IMR-90 (cell line): ENCODE measurements at regions not wholly inside any gene's neighbourhood (a gene's known extent, or its start where the extent isn't known, plus 50 kb on each side); places are given as distances from the start of the nearest gene placed in this dataset.

ENCODE experiments used
- ATAC-seq: fragments of 200-7000 bp; cut with Tn5 transposase; 2 replicates; pipeline ENCODE4 v1.9.1; 2020; ENCODE audit warnings: low read depth, mild to moderate bottlenecking, moderate library complexity
- BruUV-seq: library from RNA; stranded (reverse); fragments of 400-500 nt; replicated peaks from 2 replicates; lab custom pipeline; 2021; lab: Mats Ljungman, UMichigan
- CTCF ChIA-PET: fragments of 300-600 bp; formaldehyde crosslinking; extraction: SDS; loops from one replicate; lab custom pipeline; 2021; ENCODE audit warnings: antibody characterized with exemption; lab: Yijun Ruan, JAX
- POLR2A ChIA-PET: fragments of 300-600 bp; sonication (Branson Sonifier 250); formaldehyde crosslinking; loops from one replicate; lab custom pipeline; 2022; ENCODE audit warnings: antibody characterized with exemption; ENCODE audit not compliant: unreplicated experiment; lab: Charles Lee
- DNase-seq: peaks from one replicate; pipeline ENCODE4 v3.0.0; 2013
- H2AFZ ChIP-seq: replicated peaks from 2 replicates; pipeline ENCODE3; 2013; ENCODE audit warnings: low read length, mild to moderate bottlenecking; ENCODE audit not compliant: poor library complexity
- H2AK5ac ChIP-seq: 2 replicates; pipeline ENCODE4 v1.6.1; 2013; ENCODE audit warnings: low read depth, low read length, inconsistent platforms
- H2AK9ac ChIP-seq: replicated peaks from 2 replicates; pipeline ENCODE3; 2013; ENCODE audit warnings: mild to moderate bottlenecking, low read depth, low read length, moderate library complexity; ENCODE audit not compliant: poor library complexity
- H2BK120ac ChIP-seq: 2 replicates; pipeline ENCODE4 v1.6.1; 2013; ENCODE audit warnings: low read depth, low read length, inconsistent platforms
- H2BK15ac ChIP-seq: 3 replicates; pipeline ENCODE4 v1.6.1; 2013; ENCODE audit warnings: low read depth, low read length, inconsistent platforms
- H2BK20ac ChIP-seq: 2 replicates; pipeline ENCODE4 v1.6.1; 2013; ENCODE audit warnings: low read depth, mild to moderate bottlenecking, inconsistent platforms, low read length, moderate library complexity
- H2BK5ac ChIP-seq: 2 replicates; pipeline ENCODE4 v1.6.1; 2013; ENCODE audit warnings: mild to moderate bottlenecking, low read depth, low read length, inconsistent platforms; ENCODE audit not compliant: poor library complexity, severe bottlenecking
- H3K14ac ChIP-seq: replicated peaks from 2 replicates; pipeline ENCODE4 v1.6.1; 2013; ENCODE audit warnings: low read depth, low read length, inconsistent platforms
- H3K18ac ChIP-seq: 2 replicates; pipeline ENCODE4 v1.6.1; 2013; ENCODE audit warnings: low read depth, low read length, control low read depth
- H3K23ac ChIP-seq: 2 replicates; pipeline ENCODE4 v1.6.1; 2013; ENCODE audit warnings: low read depth, low read length, inconsistent platforms
- H3K27ac ChIP-seq: 2 replicates; pipeline ENCODE4 v1.5.1; 2013; ENCODE audit warnings: mild to moderate bottlenecking, control low read depth, low read length; ENCODE audit not compliant: insufficient read depth
- H3K27me3 ChIP-seq: 2 replicates; pipeline ENCODE4 v1.6.1; 2013; ENCODE audit warnings: low read length; ENCODE audit not compliant: control insufficient read depth, insufficient read depth
- H3K36me3 ChIP-seq: 2 replicates; pipeline ENCODE4 v1.6.1; 2013; ENCODE audit warnings: low read length, mixed read lengths; ENCODE audit not compliant: control insufficient read depth, insufficient read depth
- H3K4ac ChIP-seq: 2 replicates; pipeline ENCODE4 v1.6.1; 2013; ENCODE audit warnings: low read depth, low read length, inconsistent platforms
- H3K4me1 ChIP-seq: 2 replicates; pipeline ENCODE4 v1.6.1; 2013; ENCODE audit warnings: low read length, mixed read lengths; ENCODE audit not compliant: control insufficient read depth, insufficient read depth
- H3K4me2 ChIP-seq: 2 replicates; pipeline ENCODE4 v1.6.1; 2013; ENCODE audit warnings: low read depth, mild to moderate bottlenecking, control low read depth, low read length, moderate library complexity
- H3K4me3 ChIP-seq: 2 replicates; pipeline ENCODE4 v1.5.1; 2013; ENCODE audit warnings: low read depth, mild to moderate bottlenecking, control low read depth, low read length, moderate library complexity; ENCODE audit not compliant: insufficient read depth
- H3K56ac ChIP-seq: 2 replicates; pipeline ENCODE4 v1.6.1; 2013; ENCODE audit warnings: low read length, inconsistent platforms; ENCODE audit not compliant: insufficient read depth; ENCODE audit errors: extremely low read depth
- H3K79me1 ChIP-seq, 2 experiments: 2 replicates each; pipeline ENCODE4 v1.6.1; 2013; ENCODE audit warnings: low read length in 2 of 2, inconsistent platforms in 1 of 2, low read depth in 1 of 2
- H3K9ac ChIP-seq: 2 replicates; pipeline ENCODE4 v1.6.1; 2013; ENCODE audit warnings: low read depth, low read length, control low read depth
- H3K9me1 ChIP-seq: 2 replicates; pipeline ENCODE4 v1.6.1; 2013; ENCODE audit warnings: low read length, inconsistent platforms; ENCODE audit not compliant: insufficient read depth
- H3K9me3 ChIP-seq: 2 replicates; pipeline ENCODE4 v1.6.1; 2013; ENCODE audit warnings: low read length; ENCODE audit not compliant: control insufficient read depth, insufficient read depth
- H4K20me1 ChIP-seq: 2 replicates; pipeline ENCODE4 v1.6.1; 2013; ENCODE audit warnings: low read length, inconsistent platforms; ENCODE audit not compliant: insufficient read depth
- H4K5ac ChIP-seq: 2 replicates; pipeline ENCODE4 v1.6.1; 2013; ENCODE audit warnings: mild to moderate bottlenecking, low read depth, low read length, control low read depth
- H4K8ac ChIP-seq, 2 experiments: 2 replicates each; pipeline ENCODE4 v1.6.1; 2013; ENCODE audit warnings: low read depth in 2 of 2, low read length in 2 of 2, control low read depth in 1 of 2, inconsistent platforms in 1 of 2
- H4K91ac ChIP-seq: 2 replicates; pipeline ENCODE4 v1.6.1; 2013; ENCODE audit warnings: low read depth, low read length, inconsistent platforms; ENCODE audit not compliant: insufficient read depth
- CEBPB ChIP-seq: IDR thresholded peaks from 2 replicates; pipeline ENCODE4 v1.6.1; 2012; ENCODE audit warnings: low read depth, low read length, improper control_type of control experiment
- CHD1 ChIP-seq: IDR thresholded peaks from 2 replicates; pipeline ENCODE4 v1.6.1; 2012; ENCODE audit warnings: low read depth, low read length, improper control_type of control experiment
- FOS ChIP-seq: fragments of 150-350 bp; IDR thresholded peaks from 2 replicates; pipeline ENCODE4 v1.6.1; 2016; ENCODE audit warnings: low read depth, low read length
- MAFK ChIP-seq: IDR thresholded peaks from 2 replicates; pipeline ENCODE4 v1.6.1; 2012; ENCODE audit warnings: low read depth, low read length, improper control_type of control experiment
- MAZ ChIP-seq: IDR thresholded peaks from 2 replicates; pipeline ENCODE4 v1.6.1; 2012; ENCODE audit warnings: low read depth, mild to moderate bottlenecking, low read length, improper control_type of control experiment, moderate library complexity, borderline replicate concordance
- NFE2L2 ChIP-seq: fragments of 150-350 bp; IDR thresholded peaks from 2 replicates; pipeline ENCODE4 v1.6.1; 2016; ENCODE audit warnings: low read depth, mild to moderate bottlenecking, low read length
- POLR2A ChIP-seq: IDR thresholded peaks from 2 replicates; pipeline ENCODE4 v1.6.1; 2012; ENCODE audit warnings: mild to moderate bottlenecking, low read depth, low read length
- RAD21 ChIP-seq: IDR thresholded peaks from 2 replicates; pipeline ENCODE4 v1.6.1; 2012; ENCODE audit warnings: low read length, improper control_type of control experiment
- RFX5 ChIP-seq: IDR thresholded peaks from 2 replicates; pipeline ENCODE4 v1.8.0; 2012; ENCODE audit warnings: low read depth, mild to moderate bottlenecking, low read length, moderate library complexity
- SMC3 ChIP-seq: fragments of 150-350 bp; IDR thresholded peaks from 2 replicates; pipeline ENCODE4 v1.6.1; 2016; ENCODE audit warnings: low read depth, mild to moderate bottlenecking, antibody characterized with exemption, low read length, moderate library complexity
- WGBS, 2 experiments: methylation state at CpG; one replicate each; pipeline versions ENCODE4 v1.1.5 to v1.1.7; 2013; ENCODE audit warnings: missing lambda C conversion rate in 2 of 2; ENCODE audit not compliant: insufficient read length in 1 of 2; ENCODE audit errors: extremely low coverage in 2 of 2; 5-methylcytosine and 5-hydroxymethylcytosine counted together
- dilution Hi-C: fragments of 300-500 bp; cut with HindIII; formaldehyde crosslinking; loops from one replicate; pipeline ENCODE4 v1.14.3; 2018; ENCODE audit warnings: low sequenced_read_pairs; ENCODE audit not compliant: unreplicated experiment
- in situ Hi-C: fragments of 300-500 bp; cut with MboI; formaldehyde crosslinking; loops from 3 replicates; pipeline ENCODE4 v1.14.3; 2019; ENCODE audit warnings: low sequenced_read_pairs, inconsistent platforms, mixed read lengths
- intact Hi-C: fragments of 100-400 bp; cut with micrococcal nuclease; formaldehyde crosslinking; loops from 2 replicates; pipeline ENCODE4 v1.10.0; 2022
- TF ChIP-seq, protein P1 (sequence below): fragments of 150-350 bp; IDR thresholded peaks from 2 replicates; pipeline ENCODE4 v1.6.1; 2017; ENCODE audit warnings: mild to moderate bottlenecking, antibody characterized with exemption, low read length, low read depth

DNA sequence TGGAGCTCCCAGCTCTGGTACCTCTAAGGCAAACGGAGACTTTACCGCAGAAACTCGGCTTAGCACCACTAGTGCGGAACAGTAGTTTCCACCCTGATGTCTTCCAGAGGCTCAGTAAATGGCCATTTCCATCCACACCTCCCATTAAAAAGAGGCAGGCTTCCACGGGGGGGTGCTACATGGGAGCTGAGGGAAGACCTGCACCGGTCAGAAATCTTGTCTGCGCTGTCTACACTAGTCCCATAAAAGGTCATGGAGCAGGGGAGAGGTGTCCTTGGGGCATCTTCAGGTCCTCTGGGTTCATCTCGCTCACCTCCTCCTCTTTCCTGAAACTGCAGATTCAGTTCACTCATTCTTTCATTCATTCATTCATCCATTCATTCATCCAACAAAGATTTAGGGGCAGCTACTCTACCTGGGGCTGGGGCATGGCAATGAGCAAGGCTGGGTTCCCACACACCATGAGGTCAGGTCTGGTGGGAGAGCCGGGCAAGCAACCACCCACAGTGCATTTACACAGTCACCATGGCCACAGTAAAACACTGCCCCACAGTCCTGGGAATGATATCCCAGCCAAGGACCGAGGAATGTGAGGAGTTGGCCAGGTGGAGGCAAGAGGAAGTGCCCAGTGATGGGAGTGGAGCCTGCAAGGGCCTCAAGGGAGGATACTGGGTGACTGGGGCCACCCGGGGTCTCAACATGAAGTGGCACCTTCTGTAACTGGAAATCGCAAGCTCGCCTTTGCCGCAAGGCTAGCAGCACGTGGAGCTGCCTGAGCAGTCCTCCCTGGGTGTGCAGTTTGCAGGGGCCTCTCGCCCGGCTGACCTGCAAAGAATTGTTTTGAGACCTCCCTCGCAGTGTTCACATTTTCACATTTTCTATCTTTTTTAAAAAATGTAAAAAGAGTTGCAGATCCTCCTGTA, 180.2 kb upstream of the RAB6C start:
- Histone ChIP-seq H3K9me1 (no peaks in the 10 kb centered on the region), H2BK15ac (no peak overlapping the region), H2BK120ac (no peak overlapping the region), H3K4me3 (no peak overlapping the region), H3K4me2 (no peak overlapping the region), H3K14ac (no peak overlapping the region), H3K18ac (no peak overlapping the region), H3K36me3 (no peaks in the 10 kb centered on the region), H4K8ac (no peak overlapping the region), H3K56ac (no peak overlapping the region), H2BK20ac (no peak overlapping the region), H4K91ac (no peak overlapping the region), H3K9me3 (peaks cover 5% of the 10 kb centered on the region; the same call in 1 of the 2 replicates), H2AK9ac (no peak overlapping the region), H3K4ac (no peak overlapping the region), H3K27ac (no peak overlapping the region), H2AFZ (no peak overlapping the region), H2BK5ac (no peak overlapping the region), H3K23ac (no peak overlapping the region), H3K27me3 (no peaks in the 10 kb centered on the region), H3K9ac (no peak overlapping the region), H3K79me1 (no peaks in the 10 kb centered on the region), H3K4me1 (no peaks in the 10 kb centered on the region), H4K5ac (no peak overlapping the region), H2AK5ac (no peak overlapping the region), H4K20me1 (no peaks in the 10 kb centered on the region)
- TF ChIP-seq FOS (no peak), CHD1 (no peak), POLR2A (no peak), MAFK (no peak), RAD21 (no peak), RFX5 (no peak), NFE2L2 (no peak), CEBPB (no peak), MAZ (no peak), SMC3 (no peak)
- TF ChIP-seq, protein P1, sequence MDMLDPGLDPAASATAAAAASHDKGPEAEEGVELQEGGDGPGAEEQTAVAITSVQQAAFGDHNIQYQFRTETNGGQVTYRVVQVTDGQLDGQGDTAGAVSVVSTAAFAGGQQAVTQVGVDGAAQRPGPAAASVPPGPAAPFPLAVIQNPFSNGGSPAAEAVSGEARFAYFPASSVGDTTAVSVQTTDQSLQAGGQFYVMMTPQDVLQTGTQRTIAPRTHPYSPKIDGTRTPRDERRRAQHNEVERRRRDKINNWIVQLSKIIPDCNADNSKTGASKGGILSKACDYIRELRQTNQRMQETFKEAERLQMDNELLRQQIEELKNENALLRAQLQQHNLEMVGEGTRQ, result no peak
- BruUV-seq, result no TSS peak
- dilution Hi-C loops (no loop called here), in situ Hi-C loops (no loop called here), intact Hi-C loops (no loop called here)
- ATAC-seq, result no peak
- POLR2A ChIA-PET, result no interaction called here
- CTCF ChIA-PET, result no interaction called here
- no peak for DNase-seq
- WGBS, 2 experiments, result 72% methylated on average over 4 of the region's 18 CpGs; no CpG with 5 or more reads in 1 of the 2 experiments
